SK-N-MC (cell line): ENCODE measurements at regions not wholly inside any gene's neighbourhood (a gene's known extent, or its start where the extent isn't known, plus 50 kb on each side); places are given as distances from the start of the nearest gene placed in this dataset.

ENCODE experiments used
- DNase-seq: peaks from one replicate; pipeline ENCODE4 v3.0.0-alpha.2; 2011; ENCODE audit warnings: low read depth, low spot score
- H3K27ac ChIP-seq: fragments of 200-600 bp; sonication (generic); 2 replicates; pipeline ENCODE4 v1.5.1; 2016; ENCODE audit warnings: mixed run types
- H3K36me3 ChIP-seq: fragments of 200-600 bp; sonication (generic); 2 replicates; pipeline ENCODE4 v1.6.1; 2017; ENCODE audit warnings: antibody characterized with exemption, low read length, mixed read lengths; ENCODE audit not compliant: insufficient read depth
- H3K4me3 ChIP-seq: fragments of 200-600 bp; sonication (generic); 2 replicates; pipeline ENCODE4 v1.5.1; 2016
- H3K9ac ChIP-seq: fragments of 200-600 bp; sonication (generic); 2 replicates; pipeline ENCODE4 v1.8.0; 2017; ENCODE audit warnings: mixed run types, mixed read lengths; ENCODE audit not compliant: insufficient read length
- H3K9me3 ChIP-seq: fragments of 200-600 bp; sonication (generic); 2 replicates; pipeline ENCODE4 v1.6.1; 2017; ENCODE audit warnings: low read depth, mild to moderate bottlenecking, antibody characterized with exemption, low read length, moderate library complexity, mixed read lengths
- EZH2 ChIP-seq: fragments of 200-600 bp; sonication (generic); IDR thresholded peaks from one replicate; pipeline ENCODE4 v1.6.1; 2017; ENCODE audit warnings: antibody characterized with exemption
- FOXP2 ChIP-seq: optimal IDR thresholded peaks from 2 replicates; pipeline ENCODE3; 2011; ENCODE audit warnings: mild to moderate bottlenecking, moderate library complexity; ENCODE audit not compliant: insufficient read depth; ENCODE audit errors: extremely low read length, control extremely low read depth
- POLR2AphosphoS5 ChIP-seq: IDR thresholded peaks from 2 replicates; pipeline ENCODE4 v1.6.1; 2012; ENCODE audit warnings: mild to moderate bottlenecking, low read depth, low read length, borderline replicate concordance

DNA sequence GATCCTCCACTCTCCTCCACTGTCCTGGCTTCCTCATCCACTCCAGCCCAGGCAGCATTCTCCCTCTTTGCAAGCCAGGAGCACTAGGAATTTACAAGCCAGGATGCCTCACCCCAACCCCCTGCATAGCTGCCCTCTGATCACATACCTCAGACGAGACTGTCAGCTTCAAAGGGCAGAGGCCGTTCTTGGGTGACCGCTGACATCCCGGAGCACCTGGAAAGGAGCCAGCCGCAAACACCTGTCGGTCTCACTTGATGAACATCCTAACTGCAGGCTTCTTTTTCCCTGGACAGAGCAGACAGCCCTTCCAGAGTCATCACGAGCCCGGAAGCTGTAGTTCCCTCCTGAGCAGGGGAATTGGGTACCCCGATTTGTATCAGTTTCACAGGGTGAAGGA lies 451.3 kb upstream of the B3GAT1 start:
- DNase-seq, result no peak
- TF ChIP-seq EZH2, result no peak
- TF ChIP-seq FOXP2, result no peak
- no peak for TF ChIP-seq POLR2AphosphoS5
- Histone ChIP-seq H3K9me3 (no peaks in the 10 kb centered on the region), H3K27ac (no peak overlapping the region), H3K4me3 (no peak overlapping the region), H3K9ac (no peak overlapping the region), H3K36me3 (no peaks in the 10 kb centered on the region)

DNA sequence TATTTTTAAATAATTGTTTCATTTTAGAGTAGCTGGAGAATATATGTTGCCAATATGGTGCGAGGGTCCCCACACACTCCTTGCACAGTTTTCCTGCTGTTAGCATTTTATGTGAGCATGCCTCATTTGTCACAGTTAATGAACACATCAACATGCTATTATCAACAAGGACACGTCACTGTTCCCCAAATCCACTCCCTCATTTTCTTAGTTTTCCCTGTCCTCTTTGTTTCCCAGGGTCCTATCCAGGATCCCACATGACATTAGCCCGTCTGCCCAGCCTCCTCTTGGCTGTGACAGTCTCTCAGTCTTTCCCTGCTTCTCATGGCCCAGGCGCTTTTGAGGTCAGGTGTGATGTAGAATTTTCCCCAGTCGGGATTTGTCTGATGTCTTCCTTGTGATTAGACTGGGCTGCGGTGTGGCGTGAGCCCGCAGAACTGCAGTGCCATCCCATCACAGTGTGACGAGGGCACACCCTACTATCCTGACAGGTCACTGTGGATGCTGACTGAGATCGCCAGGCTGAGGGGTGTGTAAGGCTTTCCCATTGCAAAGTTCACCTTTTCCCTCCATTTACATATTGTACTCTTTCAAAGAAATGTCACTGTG lies 450.6 kb upstream of the B3GAT1 start:
- no peak for DNase-seq
- H3K9ac ChIP-seq, result no peak overlapping the region
- no peaks in the 10 kb centered on the region for H3K9me3 ChIP-seq
- TF ChIP-seq FOXP2 (no peak), EZH2 (no peak), POLR2AphosphoS5 (no peak)
- no peaks in the 10 kb centered on the region for H3K36me3 ChIP-seq
- no peak overlapping the region for H3K4me3 ChIP-seq
- H3K27ac ChIP-seq, result no peak overlapping the region

DNA sequence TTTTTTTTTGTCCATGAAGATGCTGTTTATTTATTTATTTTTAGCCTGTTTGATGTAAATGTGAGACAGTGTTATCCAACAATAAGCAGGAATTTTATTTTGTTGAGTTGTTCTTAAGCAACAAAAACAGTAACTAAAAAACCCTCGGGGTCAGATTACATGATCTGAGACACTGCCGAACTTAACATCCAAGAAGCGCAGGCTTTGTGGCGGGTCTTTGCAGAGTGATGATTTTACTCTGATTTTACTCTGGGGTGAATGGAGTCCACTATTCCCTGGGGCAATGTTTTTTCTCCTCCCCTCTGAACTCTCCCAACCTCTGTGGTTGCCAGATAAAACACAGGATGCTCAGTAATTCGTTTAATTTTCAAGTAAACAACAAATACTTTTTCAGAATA lies 450.1 kb upstream of the B3GAT1 start:
- no peaks in the 10 kb centered on the region for H3K9me3 ChIP-seq
- H3K4me3 ChIP-seq, result no peak overlapping the region
- H3K27ac ChIP-seq, result no peak overlapping the region
- no peak for TF ChIP-seq POLR2AphosphoS5
- TF ChIP-seq EZH2, result no peak
- no peak for TF ChIP-seq FOXP2
- no peak for DNase-seq
- no peaks in the 10 kb centered on the region for H3K36me3 ChIP-seq
- H3K9ac ChIP-seq, result no peak overlapping the region

DNA sequence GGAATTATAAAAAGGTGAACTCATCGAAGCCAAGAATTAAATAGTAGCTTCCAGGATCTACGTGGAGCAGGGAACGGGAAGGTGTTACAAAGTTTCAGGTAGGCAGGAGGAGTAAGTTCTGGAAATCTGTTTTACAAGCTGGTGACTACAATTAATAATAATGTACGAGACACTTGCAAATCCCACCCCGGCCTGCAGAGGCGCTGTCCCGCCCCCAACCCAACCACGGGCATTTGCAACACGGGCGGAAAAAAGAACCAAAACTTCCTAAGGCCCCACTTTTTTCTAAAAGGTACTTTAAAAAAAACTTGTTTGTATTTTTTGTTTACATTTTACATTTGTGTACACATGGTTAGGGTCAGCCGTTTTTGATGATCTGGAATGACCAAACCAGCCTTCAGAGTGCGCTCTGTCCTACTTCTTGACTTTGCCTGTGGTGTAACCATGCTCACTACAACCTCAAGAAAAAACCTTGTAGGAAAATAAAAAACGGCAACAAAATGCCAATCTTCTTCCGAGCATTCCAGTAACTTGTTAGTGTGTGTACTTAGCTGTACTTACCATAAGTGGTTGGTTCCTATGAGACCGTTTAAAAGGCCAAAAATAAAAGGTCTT lies 449.6 kb upstream of the B3GAT1 start:
- Histone ChIP-seq H3K4me3 (no peak overlapping the region), H3K36me3 (no peaks in the 10 kb centered on the region), H3K27ac (no peak overlapping the region), H3K9ac (no peak overlapping the region), H3K9me3 (no peaks in the 10 kb centered on the region)
- no peak for DNase-seq
- TF ChIP-seq FOXP2 (no peak), POLR2AphosphoS5 (no peak), EZH2 (no peak)

DNA sequence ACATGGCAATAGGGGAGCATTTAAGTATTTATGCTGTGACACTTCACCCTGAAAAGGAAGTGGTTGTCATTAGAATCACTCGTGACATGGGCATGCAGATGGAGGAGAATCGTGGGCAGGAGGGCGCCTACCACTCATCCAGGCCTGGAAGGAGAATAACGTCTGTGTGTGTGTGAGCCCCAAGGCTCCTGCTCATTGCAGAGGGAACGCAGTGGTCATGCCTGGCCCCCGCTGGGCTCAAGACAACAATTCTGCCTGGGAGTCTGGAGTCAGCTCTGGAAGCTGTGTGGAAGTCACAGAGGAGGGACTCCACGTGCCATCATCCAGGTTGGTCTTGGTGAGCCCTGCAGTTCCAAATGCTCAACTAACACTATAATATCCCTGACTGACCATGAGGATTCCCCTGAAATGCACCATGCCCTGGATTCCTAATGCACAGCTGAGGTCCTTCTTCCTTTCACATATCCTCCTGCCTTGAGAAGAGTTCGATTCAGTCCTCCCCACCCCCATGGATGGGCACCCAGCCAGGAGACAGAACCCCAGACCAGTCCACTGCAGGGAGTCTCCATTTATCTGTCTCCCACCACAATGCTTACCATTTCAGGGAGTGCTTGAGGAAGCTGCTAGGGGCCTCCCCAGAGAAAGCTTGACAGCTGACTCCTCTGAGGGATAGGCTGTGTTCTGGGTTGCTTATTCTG lies 446.9 kb upstream of the B3GAT1 start:
- TF ChIP-seq POLR2AphosphoS5 (no peak), FOXP2 (no peak), EZH2 (no peak)
- no peak for DNase-seq
- Histone ChIP-seq H3K9me3 (no peaks in the 10 kb centered on the region), H3K4me3 (no peak overlapping the region), H3K36me3 (no peaks in the 10 kb centered on the region), H3K9ac (no peak overlapping the region), H3K27ac (no peak overlapping the region)

DNA sequence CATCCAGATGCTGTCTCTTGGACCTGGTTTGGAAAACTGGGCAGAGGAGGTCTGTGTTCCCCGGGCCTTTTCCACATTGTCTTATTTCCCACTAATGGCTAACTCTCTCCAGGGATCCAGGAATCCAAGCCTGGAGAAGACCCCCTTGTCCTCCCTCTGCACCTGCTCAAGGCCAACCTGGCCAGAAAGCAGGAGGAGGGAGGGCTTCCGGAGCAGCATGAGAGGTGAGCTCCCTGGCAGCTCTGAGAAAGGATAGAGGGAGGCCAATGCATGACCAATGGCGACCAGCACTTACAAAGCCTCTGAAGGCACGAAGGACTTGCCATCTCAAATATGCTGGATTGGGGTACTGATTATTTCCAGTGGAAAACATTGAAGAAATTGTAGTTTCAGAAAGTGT lies 445.0 kb upstream of the B3GAT1 start:
- Histone ChIP-seq H3K36me3 (no peaks in the 10 kb centered on the region), H3K9me3 (no peaks in the 10 kb centered on the region), H3K4me3 (no peak overlapping the region), H3K9ac (no peak overlapping the region), H3K27ac (no peak overlapping the region)
- no peak for TF ChIP-seq POLR2AphosphoS5
- no peak for TF ChIP-seq EZH2
- TF ChIP-seq FOXP2, result no peak
- DNase-seq, result no peak

DNA sequence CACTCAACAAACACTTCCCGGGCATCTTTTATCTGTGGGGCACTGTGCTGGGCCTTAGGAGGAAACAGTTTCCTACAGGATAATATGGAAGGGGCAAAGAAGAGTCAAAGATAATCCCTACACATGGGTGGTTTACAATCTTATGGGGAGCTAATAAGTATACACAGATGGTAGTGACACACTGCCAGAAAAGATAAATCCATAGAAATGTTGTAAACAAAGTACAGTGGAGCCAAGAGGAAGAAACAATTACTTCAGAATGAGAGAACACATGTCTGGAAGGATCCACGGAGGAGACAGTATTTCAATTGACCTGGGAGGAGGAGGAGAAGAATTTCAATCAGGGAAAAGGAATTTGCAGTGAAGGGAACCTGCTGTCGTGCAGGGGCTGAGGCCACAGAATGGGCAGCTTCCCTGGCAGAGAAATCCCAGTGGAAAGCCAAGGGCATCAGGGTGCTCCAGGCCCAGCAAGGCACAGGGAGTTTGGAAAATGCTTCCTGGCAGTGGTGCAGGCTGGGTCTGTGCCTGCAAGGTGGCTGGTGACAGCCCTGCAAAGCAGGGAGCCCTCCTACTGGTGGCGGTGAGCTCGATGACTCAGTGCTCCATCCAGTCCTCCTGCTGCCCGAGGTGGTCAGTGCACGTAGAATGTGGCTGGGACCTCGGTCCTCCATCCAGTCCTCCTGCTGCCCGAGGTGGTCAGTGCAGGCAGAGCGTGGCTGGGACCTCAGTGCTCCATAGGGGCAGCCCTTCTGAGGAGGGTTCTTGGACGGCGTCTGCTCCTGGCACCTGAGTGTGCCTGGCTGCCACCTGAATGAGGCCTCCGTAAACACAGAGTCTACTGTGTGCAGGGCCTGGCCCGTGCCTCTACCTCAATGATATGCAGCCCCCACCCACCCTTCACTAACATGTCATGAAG lies 444.3 kb upstream of the B3GAT1 start:
- Histone ChIP-seq H3K4me3 (no peak overlapping the region), H3K36me3 (no peaks in the 10 kb centered on the region), H3K9me3 (no peaks in the 10 kb centered on the region), H3K27ac (no peak overlapping the region), H3K9ac (no peak overlapping the region)
- TF ChIP-seq POLR2AphosphoS5, result no peak
- TF ChIP-seq FOXP2, result no peak
- no peak for TF ChIP-seq EZH2
- no peak for DNase-seq
